ENCODE measurements at regions not wholly inside any gene's neighbourhood (a gene's known extent, or its start where the extent isn't known, plus 50 kb on each side); places are given as distances from the start of the nearest gene placed in this dataset.
A peak's percentile ranks its signal among the peaks of the same experiment; 100 is the strongest.

DNA sequence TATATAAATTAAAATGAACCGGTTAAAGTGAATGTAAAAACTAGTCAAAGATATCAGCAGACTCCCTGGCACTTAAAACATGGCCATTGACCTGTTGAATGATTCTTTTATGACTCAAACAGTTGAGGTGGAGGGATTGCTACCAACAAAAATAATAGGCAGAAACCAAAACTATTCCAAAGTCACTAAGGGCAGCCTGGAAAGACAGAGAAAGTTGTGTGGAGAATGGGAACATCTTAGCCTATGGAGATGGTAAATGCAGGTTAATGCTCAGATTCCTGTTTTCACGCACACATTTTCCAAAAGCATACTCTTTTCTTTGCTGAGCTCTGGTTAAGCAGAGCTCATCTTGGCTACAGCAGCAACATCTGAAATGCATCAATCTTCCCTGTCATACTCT lies 553.5 kb downstream of the HACE1 start:
- no peak for DNase-seq

- DNase-seq, result no peak
These were observed 554.5 kb downstream of the HACE1 start for GRCh38 chr6:104305206-104305605.

GRCh38 chr6:104301951-104302350 lies 557.8 kb downstream of the HACE1 start:
- no peak for DNase-seq

DNA sequence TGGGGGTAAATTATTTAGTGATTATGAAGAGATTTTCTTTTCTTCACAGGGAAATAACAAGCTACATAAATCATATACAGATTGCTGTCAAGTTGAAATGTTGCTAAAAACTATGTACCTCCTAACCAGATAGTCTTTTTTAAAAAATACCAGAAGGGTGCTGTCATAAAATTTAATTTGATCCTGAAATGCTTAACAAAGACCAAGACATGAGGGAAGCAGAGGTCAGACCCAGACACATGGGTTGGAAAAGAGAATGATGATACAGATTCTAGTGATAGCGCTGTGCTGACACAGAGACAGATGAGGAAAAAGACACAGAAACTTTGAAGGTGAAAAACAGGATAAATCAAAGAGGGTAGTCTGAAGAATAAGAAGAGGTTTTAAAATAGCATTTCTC lies 573.1 kb downstream of the HACE1 start:
- DNase-seq, result no peak

GRCh38 chr6:104284872-104285271 lies 574.8 kb downstream of the HACE1 start:
- no peak for DNase-seq

DNA sequence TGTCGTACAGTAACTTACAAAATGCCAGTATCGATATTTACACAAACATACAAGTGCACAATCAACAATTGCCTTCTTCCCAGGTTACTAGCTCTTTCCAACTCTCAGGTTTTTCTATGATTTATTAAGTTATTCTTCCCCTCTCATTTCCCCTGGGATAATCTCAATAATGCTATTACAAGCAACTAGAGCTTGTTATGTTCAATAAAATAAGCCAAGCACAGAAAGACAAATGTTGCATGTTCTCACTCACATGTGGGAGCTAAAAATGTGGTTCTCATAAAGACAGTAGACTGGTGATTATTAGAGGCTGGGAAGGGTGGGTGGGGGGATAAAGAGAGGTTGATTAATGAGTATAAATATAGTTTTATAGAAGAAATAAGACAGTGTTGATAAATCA lies 577.1 kb downstream of the HACE1 start:
- DNase-seq, result no peak

- no peak for DNase-seq
These were observed 578.3 kb downstream of the HACE1 start for GRCh38 chr6:104281370-104281769.

DNA sequence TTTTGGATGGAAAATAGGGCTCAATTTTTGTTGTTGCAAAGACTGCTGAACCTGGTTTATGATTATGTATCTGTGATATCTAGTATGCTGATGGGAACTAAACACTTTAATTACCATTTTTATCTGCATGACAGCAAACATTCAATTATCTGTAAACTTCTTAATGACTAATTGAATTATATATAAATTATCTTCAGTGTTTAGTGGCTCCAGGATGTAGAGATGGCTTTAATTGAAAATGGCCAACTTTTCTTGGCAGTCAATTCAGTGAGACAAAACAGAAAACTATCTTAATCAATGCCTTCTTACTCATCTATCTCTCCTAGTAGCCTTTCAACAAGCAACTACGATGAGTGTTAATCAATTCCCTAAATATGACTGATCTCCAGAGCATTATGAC lies 591.3 kb downstream of the HACE1 start:
- DNase-seq, result no peak

DNA sequence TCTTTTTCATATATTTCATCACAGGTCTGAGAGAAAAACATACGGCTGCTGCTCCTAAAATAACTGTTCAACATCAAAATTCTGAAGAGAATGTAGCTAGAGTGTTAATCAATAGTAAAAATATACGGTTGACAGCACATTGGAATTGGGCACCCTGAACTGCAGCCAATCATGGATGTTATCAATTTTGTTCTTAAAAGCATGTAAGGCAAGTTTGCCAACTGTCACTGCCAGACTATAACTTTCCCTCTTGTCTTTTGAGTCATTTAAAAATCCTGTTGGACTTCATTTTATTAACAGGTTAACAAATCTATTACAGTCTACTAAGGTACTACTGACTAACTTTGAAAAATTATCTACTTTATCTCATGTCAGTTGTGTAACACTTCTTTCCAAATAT lies 592.8 kb downstream of the HACE1 start:
- DNase-seq, result no peak

GRCh38 chr6:104256646-104257045 lies 603.1 kb downstream of the HACE1 start:
- no peak for DNase-seq

DNA sequence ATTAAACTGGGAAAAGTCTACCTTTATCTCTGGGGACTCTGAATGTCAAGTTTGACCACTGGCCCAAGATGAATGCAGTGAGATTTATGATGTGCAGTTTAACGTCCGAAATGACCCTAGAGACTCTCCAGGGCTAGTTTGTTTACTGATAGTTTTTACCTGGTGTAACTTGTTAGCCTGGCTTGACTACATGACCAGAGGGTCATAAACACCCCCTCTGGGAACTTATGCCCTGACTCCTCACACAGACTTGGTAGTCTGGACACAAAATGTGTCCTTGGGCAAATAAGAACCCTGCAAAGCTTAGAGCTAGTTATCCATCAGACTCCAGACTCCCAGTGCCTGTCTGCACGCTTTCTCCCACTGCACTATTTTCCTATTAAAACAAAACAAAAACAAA lies 606.5 kb downstream of the HACE1 start:
- DNase-seq, result no peak

DNA sequence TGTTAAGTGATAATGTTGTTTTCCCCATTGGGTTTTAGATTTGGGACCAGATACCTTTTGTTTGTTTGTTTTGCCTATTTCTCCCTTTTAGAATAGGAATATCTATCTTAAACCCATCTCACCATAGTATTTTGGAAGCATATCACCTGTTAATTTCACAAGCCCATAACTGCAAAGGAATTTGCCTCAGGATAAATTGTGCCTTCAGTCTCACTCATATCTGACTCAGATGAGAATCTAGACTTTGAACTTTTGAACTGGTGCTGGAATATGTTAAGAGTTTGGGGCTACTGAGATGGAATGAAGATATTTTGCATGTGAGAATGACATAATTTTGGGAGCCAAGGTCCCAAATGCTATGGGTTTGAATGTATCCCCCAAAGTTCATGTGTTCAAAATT lies 607.4 kb downstream of the HACE1 start:
- DNase-seq, result no peak

DNA sequence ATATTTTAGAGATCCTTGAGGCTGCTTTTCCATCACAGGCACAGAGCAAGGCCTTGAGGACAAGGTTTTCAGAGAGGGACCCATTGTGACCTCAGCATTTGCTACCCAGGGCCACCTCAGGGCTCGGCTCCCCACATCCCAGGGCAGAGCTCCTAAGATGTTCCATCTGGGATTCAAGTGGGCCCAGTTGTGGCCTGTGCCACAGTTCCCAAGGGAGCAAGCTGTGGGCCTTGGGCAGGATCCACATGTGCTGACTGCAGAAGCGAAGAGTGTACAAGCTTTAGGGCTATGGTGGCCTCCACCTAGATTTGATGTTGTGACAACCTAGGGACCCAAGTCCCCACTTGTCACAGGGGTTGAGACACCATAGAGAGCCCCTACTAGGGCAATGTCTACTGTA lies 608.1 kb downstream of the HACE1 start:
- no peak for DNase-seq

GRCh38 chr6:104240865-104241264 lies 618.9 kb downstream of the HACE1 start:
- DNase-seq, result no peak

DNA sequence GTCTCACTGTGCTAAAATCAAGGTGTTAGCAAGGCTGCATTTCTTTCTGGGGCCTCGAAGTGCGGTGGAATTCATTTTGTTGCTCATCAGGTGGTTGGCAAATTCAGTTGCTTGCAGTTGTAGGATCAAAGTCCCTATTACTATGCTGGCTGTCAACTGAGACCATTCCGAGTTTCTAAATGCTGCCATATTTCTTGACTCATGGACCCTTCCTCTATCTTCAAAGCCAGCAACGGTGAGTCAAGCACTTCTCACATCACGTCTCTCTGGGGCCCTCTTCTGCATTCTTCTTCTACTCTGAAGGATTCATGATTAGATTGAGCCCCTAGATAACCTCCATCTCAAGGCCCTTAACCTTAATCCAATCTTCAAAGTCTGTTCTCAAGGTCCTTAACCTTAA lies 619.7 kb downstream of the HACE1 start:
- no peak for DNase-seq

- no peak for DNase-seq
These were observed 630.7 kb downstream of the HACE1 start for GRCh38 chr6:104229057-104229456.

DNA sequence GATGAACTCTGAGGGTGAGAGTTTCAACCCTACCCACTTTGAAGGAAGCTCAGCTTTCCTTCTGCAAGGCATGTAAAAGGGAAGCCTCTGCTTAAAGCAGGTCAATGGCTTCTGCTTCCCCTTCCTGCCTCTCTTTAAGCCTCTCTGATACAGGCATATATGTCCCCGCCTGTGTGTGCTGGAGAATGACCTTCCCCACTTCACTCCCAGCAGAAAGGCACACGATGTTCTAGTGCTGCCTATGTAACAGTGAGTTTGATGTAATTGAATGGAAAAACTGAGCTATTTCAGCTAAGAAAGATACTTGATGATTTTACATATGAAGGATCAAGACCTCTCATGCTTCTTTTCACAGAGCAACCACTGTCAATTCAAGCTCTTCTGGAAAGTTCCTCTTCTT lies 632.2 kb downstream of the HACE1 start:
- DNase-seq, result no peak

- DNase-seq, result no peak
These were observed 632.8 kb downstream of the HACE1 start for GRCh38 chr6:104226790-104227446.

DNA sequence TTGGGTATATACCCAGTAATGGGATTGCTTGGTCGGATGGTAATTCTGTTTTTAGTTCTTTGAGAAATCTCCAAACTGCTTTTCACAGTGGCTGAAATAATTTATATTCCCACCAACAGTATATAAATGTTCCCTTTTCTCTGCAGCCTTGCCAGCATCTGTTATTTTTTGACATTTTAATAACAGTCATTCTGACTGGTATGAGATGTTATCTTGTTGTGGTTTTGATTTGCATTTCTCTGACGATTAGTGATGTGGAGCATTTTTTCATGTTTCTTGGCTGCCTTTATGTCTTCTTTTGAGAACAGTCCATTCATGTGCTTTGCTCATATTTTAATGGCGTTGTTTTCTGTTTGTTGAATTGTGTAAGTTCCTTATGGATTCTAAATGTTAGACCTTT lies 641.6 kb downstream of the HACE1 start:
- DNase-seq, result peak; percentile 28

GRCh38 chr6:104214901-104215300 lies 644.8 kb downstream of the HACE1 start:
- no peak for DNase-seq

DNA sequence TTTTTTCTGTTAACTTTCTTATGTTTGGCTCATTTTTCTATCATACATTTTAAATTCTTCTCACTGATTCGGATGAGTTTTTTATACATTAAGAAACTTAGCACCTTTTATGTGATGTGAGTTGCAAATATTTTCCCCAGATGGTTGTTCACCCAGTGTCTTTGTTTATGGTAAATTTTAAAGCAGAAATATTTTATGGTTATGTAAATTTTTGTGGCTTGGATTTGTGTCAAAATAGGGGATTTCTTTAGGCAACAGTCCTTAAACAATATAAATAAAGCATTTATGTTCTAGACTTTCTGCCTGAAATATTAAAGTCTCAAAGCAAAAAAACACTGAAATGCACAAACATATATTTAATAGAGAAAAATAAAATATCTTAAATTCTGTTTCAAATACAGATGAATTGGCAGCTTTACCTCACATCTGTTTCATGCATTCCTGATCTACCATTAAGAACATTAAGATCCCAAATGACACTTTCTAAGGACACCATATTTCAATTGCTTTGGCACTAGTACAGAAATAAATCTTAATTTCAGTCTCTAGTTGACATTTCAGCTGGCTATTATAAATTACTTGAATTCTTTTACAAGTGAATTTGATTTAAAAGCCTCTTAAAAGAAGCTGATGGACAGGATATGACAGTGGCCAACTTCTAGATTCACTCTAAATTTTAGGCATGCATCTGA lies 646.6 kb downstream of the HACE1 start:
- DNase-seq, result no peak

DNA sequence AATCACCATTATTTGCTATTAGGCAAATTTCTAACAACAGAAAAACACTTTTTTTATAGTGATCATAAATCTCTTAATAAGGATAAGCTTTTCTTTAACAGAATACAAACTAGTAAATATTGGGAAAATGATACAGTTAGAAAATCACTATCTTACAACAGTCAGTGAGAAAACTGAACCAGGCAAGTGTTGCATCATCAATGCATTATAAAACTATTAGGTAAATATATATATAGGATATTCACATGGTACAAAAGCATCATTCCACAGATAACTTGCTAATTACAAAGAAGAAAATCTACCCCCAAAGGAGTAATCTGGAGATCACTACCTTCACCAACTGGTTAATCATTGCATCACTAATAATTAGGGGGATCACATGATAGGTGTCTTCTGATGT lies 652.1 kb downstream of the HACE1 start:
- DNase-seq, result no peak

GRCh38 chr6:104201557-104201956 lies 658.2 kb downstream of the HACE1 start:
- no peak for DNase-seq

- DNase-seq, result no peak
These were observed 672.1 kb downstream of the HACE1 start for GRCh38 chr6:104187616-104188015.

DNA sequence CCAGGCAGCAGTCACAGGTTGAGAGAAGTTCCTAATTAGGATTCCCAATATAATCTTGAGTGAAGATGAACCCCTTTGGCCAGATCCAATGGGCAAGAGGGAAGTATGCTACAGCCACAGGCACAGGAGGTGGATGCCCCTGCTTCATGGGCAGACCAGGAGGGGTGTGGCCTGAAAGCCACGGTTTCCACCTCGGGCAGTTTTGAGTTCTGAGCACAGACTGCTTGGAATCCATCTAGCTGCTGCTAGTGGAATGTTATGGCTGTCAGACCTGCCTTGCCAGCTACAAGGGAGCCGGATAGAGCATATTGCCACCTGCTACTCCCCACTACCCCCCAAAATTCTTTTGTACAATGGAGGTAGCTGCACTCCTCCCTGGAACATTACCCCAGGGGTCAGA lies 672.9 kb downstream of the HACE1 start:
- DNase-seq, result no peak

Measured in fibroblast of skin of scalp (primary cell).